NOMO-1 treated with DMSO at 0.1 percent for 48 hours (cell line): ENCODE measurements at regions not wholly inside any gene's neighbourhood (a gene's known extent, or its start where the extent isn't known, plus 50 kb on each side); places are given as distances from the start of the nearest gene placed in this dataset.
"Not testable (repeated sequence)": the region's sequence is repeated elsewhere in the genome, so short reads cannot be mapped to it uniquely, and the experiment has no call there.

ENCODE experiments used
- DNase-seq: peaks from one replicate; lab custom pipeline; 2025; ENCODE audit not compliant: unreplicated experiment; lab: John Stamatoyannopoulos, UW

DNA sequence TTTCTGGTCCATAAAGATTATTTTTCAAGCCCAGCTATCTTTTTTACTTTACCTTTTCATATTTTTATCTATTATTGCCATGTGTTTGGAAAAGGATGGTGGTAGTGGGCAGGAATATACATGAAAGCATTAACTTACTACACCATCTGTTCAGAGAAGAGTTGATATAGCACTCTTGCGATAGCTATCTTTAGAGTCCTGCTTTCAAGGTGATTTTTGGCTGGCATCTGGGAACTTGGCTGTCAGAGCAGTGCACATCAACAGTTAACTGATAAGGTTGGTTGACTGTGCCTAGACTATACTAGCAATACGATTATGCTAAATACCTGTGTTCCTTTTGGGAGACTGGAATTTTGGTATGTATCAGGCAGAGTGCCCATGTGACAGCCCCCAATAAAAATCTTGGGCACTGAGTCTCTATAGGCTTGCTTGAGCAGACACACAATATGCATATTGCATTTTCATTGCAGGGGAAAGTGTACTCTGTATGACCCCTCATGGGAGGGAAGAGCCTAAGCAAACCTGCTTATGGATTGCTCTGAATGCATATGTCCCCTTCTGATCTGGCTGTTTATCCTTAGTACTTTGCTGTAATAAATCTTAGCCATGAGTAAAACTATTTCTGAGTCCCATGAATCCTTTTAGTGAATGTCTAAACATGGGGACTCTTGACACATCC lies 227.6 kb upstream of the C9orf72 start:
- DNase-seq, result no peak

DNA sequence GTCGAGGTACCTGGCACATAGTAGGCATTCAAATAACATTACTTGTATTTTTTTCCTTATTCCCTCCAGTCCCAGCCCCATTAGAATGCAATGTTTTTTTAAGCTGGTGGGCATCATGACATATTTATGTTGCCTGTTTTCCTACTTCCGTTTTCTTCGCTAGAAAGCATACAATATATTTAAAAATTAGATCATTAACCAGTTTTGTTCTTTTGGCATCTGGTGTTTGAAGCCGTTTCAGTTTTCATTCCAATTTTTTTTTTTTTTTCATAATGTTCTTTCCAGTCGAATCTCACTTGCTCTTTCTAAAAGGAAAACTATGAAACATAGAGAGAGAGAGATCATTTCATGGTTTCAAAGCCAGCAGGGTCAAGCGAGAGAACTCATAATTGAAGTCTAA lies 228.3 kb upstream of the C9orf72 start:
- no peak for DNase-seq

DNA sequence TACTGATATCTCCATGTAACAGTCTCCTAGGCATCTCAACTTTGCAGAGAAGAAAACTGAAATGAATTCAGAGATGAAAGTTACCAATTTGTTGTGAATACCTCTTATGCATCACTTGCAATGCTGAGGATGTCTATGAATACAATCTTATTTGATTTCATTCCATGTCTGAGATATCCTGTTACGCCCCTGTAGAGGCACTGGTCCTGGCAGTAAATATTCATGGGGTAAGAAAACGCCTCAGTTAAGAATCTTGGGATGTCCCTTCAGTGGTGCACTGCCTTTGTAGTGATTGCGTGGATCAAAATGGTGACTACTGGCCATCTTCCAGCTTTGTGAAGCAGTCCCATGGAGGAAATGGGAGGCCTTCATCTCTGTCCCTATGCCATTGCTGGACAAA lies 229.1 kb upstream of the C9orf72 start:
- DNase-seq, result no peak

DNA sequence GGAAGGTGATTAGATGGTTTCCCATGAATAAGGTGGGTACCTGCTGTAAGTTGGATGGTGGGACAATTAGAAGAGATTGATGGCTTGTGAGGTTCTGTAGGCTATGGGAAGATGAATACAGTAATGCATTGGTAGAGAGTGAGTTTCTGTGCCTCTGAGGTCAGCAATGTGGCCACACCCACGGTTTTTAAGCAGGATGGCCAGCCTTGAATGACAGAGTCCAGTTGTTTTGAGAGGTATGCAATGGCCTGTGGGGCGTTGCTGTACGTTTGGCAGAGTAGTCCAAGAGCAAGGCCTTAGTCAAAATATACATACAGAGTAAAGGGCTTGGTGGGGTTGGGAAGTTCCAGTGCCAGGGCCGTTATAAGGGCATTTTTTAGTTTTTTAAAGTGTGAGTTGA lies 235.6 kb upstream of the C9orf72 start:
- DNase-seq, result no peak

DNA sequence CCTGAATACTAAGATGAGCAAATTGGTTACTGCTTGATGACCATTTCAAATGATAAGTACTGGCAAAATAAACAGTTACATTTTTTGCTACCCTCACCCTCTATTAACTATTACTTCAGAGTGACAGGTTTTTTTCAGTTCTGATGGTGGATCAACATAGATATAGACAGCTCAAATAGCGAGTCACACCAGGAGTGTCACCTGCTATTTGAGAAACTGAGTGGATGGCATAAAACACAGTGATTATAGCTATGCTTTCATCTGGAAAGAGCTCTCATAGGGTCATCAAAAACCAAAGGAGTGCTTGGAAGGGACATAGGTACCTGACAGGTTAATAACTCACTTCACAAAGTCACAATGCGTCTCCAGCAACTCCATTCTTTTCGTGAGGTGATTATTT lies 244.5 kb upstream of the C9orf72 start:
- DNase-seq, result no peak

DNA sequence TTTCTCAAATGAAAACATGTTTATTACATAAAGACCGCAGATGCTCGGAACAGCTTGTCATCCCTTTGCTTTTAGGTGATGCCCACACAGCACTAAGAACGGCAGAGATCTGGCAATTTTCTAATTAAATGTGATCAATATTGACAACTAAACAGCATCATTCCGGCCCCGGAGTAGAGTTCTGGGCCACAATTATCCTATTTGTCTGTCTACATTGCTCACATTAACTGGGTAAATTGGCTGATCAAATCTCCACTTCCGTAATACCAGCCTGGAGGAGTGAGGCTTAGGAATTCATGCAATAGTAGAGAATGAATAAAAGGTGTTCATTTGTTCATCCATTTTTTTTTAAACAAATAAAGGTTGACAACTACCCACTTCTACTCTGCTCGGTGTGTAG lies 245.1 kb upstream of the C9orf72 start:
- no peak for DNase-seq

DNA sequence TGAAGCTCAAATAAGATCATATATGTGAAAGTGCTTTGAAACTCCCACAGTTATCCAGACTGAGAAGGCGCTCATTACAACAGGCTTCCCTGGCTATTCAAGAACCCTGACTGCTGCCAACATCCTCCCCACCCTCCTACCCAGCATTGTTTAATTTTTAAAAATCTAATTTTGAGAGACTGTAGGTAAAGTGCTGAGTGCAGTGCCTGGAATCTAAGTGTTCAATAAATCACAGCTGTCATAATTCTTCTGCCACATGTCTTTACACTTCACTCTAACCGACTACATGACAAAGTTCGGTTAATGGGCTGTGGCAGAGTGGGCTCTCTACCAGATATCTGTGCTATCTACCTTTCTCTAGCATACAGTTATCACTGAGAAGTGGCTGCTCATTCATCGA lies 255.6 kb upstream of the C9orf72 start:
- DNase-seq, result no peak

DNA sequence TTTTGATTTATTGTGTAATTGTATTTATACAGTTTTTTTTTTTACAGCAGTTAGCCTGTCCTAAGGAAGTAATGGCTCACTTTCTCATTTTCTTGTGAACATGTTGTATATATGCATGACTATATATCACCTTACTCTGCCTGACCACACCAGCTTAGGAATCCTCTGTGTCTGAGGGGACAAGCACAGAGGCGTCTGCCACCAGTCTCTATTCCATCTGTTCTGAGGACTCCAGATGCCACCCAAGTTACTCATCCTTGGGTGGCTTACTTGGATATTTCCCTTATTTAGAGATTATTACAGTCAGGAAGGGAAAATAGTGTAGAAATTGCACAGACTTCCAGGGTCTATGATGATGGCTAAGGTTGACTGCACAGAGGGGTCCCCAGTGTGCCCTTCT lies 256.3 kb upstream of the C9orf72 start:
- DNase-seq, result no peak

DNA sequence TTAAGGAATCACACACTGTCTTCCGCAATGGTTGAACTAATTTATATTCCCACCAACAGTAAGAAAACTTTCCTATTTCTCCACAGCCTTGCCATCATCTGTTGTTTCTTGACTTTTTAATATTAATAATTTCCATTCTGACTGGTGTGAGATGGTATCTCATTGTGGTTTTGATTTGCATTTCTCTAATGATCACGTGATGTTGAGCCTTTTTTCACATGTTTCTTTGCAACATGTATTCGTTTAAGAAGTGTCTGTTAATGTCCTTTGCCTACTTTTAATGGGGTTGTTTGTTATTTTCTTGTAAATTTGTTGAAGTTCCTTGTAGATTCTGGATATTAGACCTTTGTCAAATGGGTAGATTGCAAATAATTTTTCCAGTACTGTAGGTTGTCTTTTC lies 258.8 kb upstream of the C9orf72 start:
- DNase-seq, result not testable (repeated sequence)

DNA sequence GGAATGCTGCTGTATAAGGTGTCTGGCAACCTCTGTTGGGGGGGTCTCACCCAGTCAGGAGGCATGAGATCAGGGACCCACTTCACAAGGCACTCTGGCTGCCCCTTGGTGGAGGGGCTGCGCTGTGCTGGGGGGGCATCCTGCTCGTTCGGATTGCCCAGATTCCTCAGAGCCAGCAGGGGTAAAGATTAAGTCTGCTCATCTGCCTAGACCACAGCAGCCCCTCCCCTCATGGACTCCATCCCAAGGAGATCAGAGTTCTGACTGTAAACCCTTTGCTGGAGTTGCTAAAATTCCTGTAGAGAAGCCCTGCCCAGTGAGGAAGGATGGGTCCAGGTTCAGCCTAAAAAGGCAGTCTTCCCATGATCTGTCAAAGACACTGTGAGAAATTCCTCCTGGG lies 262.0 kb upstream of the C9orf72 start:
- no peak for DNase-seq

DNA sequence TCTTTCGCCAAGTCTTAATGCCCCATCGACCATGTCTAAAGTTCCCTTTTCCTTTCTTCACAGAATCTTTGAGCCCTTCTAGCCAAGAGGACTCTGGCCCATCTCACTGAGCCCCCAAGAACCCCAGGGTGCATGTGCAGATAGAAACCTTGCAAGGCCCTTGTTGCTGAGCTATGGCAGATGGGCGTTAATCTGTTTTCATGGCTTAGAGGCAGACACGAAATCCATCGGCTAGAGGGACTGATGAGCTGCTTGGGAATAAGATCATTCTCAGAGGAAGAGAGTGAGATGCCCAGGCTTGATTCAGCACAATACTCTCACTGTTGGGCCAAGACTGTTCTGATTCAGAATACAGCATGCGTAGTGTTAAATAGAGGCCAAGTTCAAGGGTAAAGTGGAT lies 262.5 kb upstream of the C9orf72 start:
- no peak for DNase-seq

DNA sequence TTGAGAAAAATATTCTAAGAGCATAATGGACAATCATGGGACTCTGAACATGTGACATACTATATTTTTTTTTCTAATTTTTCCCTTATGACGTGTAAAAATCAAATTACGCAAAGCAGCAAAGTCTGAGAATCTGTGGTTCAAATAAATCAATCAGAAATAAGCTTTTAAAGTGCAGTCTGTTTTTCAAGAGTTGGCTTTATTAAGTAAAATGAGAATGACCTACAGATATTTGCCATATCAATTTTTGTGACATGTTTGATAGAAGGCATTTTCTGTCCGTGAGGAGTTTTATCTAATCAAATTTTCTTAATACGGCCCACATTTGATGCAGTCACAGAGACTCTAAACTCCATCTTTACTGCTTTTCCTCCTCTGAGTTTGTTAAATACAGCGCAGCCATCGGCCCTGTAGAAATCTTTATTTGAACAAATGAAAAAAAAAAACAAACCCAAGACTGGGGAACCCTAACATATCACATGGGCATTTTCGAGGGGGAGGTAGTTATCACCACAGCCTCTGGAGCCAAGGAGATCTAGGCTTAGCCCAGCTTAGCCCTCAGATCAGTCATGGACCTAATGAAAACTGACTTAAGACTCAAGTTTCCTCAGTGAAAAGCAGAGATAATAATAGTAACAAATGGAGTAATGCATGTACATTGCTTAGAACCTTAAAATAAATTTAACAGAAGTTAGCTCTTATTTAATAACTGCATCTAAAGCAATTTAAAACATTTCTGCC lies 263.6 kb upstream of the C9orf72 start:
- no peak for DNase-seq

DNA sequence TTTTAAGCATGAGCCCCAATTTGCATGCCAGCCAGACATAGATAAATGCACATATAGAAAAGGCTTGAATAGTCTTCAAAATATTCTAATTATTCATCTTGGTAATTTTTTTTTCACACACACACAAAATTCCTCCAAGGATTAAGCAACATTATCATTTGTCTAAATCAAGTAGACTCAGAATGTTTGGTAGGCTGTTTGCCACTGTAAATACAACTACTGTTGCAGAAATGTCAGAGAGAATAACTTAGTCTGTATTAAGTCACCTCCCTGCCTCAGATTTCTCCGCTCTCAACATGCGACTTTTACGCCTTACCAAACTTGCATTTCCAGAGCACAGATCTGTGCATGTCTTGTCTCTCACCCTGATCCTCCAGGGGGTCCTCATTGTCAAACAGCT lies 265.6 kb upstream of the C9orf72 start:
- no peak for DNase-seq

DNA sequence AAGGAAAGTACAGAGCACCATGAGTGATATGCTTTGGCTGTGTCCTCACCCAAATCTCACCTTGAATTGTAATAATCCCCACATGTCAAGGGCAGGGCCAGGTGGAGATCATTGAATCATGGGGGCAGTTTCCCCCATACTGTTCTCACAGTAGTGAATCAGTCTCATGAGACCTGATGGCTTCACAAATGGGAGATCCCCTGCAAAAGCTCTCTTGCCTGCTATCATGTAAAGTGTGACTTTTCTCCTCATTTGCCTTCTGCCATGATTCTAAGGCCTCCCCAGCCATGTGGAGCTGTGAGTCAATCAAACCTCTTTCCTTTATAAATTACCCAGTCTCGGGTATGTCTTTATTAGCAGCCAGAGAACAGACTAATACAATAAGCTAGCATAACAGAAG lies 266.5 kb upstream of the C9orf72 start:
- not testable (repeated sequence) for DNase-seq

DNA sequence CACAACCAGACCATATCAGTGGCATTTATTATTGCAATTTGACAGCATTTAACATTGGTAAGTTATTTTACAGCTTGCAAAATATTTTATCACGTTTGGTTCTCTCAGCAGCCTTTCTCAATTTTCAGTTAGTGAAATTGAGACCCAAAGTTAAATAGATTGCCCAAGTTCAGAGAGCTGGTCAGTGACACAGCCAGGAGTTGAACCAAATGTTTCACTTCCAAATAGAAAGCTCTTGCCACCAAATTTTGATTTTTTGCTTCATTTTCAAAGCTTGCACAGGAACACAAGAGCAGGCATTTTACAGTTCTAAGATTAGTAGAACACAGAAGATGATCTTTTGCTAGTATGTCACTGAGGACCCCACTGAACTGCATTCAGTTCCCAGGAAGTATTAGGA lies 271.5 kb upstream of the C9orf72 start:
- no peak for DNase-seq

DNA sequence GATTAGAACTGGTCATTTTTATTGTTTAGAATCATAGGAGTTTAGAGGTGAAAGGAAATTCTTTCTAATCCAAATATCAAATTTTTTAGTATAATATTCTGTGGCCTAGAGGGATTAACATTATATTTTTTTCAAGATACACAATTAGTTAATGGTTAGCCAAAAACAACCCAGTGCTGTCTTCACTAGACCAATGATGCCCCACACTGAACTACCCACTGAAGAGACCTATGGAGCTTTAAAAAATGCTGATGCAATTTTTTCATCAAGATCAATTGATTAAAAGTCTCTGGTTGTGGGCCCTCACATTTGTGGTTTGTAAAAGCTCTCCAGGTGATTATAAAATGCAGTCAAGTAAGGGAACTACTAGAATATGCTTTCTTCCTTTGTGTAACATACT lies 274.1 kb upstream of the C9orf72 start:
- no peak for DNase-seq

DNA sequence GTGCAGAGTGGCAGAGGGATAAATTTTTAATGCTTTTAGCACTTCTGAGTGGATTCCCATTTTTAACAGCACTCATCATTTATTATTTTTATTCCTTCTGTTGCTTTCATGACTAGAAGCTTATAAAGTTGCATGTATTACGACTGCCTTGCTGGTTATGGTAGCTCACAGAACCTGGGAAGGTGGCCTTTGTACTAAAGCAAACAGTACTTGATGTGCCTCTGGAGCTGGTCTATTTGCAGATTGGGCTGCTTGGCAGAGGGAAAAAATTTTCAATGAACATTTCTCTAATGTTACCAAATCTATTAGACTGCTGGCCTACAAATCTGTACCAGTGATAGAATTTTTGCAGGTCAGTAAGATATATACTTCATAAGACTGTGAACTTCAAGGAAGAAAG lies 274.5 kb upstream of the C9orf72 start:
- DNase-seq, result no peak

DNA sequence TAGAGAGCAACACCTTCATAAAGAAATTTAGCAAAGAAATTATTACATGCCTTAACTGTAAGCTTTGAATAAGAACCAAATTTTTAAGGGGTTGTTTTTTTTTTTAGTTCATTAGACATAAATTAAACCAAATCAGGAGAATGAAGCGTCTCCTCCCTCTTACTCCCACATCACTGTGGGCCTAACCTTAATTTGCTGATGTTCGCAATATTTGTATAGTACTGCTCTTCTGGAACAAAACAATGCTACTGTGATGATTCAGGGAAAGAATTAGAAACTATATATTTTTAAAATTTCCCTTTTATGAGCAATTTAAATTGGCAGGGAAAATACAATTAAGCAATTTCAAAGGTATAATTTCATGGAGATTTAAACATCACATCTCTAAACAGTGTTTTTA lies 275.0 kb upstream of the C9orf72 start:
- no peak for DNase-seq

DNA sequence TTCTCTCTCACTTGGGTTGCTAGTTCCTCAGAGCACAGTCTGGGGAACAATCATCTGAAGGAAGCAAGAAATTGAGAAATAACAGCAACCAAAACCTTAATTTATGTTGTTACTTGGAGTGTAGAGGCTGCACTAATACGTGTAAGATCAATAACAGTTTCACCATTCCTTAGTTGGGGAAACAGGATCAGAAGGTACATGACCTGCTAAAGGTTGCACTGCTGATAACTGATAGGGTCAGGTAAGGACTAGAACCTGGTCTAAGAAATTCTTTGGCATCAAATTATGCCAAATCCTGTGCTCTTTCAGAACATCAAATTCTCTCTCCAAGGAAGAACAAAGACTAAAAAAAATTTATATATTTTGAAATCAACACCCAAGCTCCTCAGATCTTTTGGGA lies 278.6 kb upstream of the C9orf72 start:
- no peak for DNase-seq

DNA sequence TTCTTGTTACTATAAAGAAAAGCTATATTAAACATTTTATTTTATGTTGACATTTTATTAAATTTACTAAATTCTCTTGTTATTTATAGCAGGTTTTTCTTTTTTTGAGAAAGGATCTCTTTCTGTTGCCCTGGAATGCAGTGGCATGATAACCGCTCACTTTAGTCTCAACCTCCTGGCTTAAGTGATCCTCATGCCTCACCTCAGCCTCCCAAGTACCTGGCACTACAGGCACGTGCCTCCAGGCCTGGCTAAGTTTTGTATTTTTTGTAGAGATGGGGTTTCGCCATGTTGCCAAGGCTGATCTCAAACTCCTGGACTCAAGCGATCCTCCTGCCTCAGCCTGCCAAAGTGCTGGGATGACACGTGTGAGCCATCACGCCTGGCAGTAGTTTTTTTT lies 280.2 kb upstream of the C9orf72 start:
- DNase-seq, result no peak

DNA sequence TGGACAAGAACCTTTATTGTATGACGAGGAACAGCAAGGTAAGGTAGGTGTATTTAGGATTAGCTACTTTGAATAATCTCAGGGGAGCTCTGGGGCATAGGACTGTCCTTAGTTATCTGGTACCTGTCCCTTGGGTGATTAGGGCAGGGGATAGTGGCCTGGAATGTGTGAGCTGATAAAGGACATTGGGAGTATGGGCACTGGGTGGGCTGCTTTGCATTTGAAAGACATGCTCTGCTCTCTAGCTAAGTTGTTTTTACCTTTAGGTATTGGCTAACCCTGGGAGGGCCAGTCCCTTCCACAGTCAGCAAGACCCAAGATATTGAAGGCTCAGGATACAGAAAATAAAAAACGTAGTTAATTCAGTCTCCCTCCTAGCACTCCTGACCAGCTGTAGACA lies 282.8 kb upstream of the C9orf72 start:
- no peak for DNase-seq

DNA sequence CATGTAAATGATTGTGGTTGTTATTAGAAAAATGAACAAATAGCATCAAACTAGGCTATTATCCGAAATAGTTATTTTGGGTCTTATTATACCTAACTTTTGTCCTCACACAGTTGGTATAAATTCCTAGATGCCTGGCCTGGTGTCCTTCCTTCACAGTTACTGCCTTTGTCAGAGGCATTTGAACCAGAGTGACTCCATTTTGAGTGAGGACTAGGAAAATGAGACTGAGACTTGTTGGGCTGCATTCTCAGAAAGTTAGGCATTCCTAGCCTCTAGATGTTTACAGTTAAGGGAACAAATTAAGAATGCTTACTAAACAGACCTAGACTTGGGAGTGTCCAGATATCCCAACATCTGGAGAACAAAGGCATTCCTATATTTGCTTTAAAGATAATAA lies 283.5 kb upstream of the C9orf72 start:
- DNase-seq, result no peak

DNA sequence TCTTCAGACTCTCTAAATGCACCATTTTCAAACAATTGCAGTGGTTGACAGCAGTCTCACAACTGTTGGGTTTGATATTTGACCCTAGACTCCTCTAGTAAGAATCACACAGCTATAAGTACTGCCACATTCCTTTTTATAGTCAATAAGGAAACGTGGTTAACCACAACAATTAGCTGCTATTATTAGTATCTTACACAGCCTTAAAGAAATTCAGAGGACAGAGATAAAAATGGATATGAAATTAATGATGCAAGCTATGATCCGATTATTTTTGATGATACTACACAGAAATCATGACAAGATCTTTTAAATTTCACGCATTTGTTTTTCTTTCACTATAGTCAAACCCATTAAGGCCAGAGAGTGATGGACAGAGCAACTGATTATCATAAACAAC lies 288.6 kb upstream of the C9orf72 start:
- no peak for DNase-seq
